Keratinocyte (primary cell): ENCODE measurements at regions not wholly inside any gene's neighbourhood (a gene's known extent, or its start where the extent isn't known, plus 50 kb on each side); places are given as distances from the start of the nearest gene placed in this dataset.
"Not testable (repeated sequence)": the region's sequence is repeated elsewhere in the genome, so short reads cannot be mapped to it uniquely, and the experiment has no call there.

ENCODE experiments used
- DNase-seq: peaks from one replicate; pipeline ENCODE4 v3.0.0-alpha.2; 2011; ENCODE audit warnings: low read depth, missing footprints, low spot score
- FAIRE-seq: peaks from 2 replicates; lab custom pipeline; 2011; peaks lifted over from hg19 to GRCh38; lab: Jason Lieb, UNC
- H2AFZ ChIP-seq: 2 replicates; pipeline ENCODE4 v1.6.0; 2012; ENCODE audit warnings: low read length, control low read depth, inconsistent platforms; ENCODE audit not compliant: control insufficient read depth
- H3K27ac ChIP-seq: 2 replicates; pipeline ENCODE4 v1.5.1; 2011; ENCODE audit warnings: low read length; ENCODE audit not compliant: control insufficient read depth, insufficient read depth
- H3K27me3 ChIP-seq: 3 replicates; pipeline ENCODE4 v1.6.0; 2011; ENCODE audit warnings: low read length; ENCODE audit not compliant: control insufficient read depth, insufficient read depth; ENCODE audit errors: extremely low read depth
- H3K36me3 ChIP-seq, 2 experiments: 2 replicates in 1 of 2; 3 replicates in 1 of 2; pipeline ENCODE4 v1.5.1; 2011; ENCODE audit warnings: low read length in 2 of 2, mild to moderate bottlenecking in 1 of 2; ENCODE audit not compliant: control insufficient read depth in 2 of 2, insufficient read depth in 2 of 2; ENCODE audit errors: extremely low read depth in 1 of 2
- H3K4me1 ChIP-seq: 3 replicates; pipeline ENCODE4 v1.5.1; 2011; ENCODE audit warnings: low read length; ENCODE audit not compliant: control insufficient read depth, insufficient read depth; ENCODE audit errors: extremely low read depth
- H3K4me2 ChIP-seq: 3 replicates; pipeline ENCODE4 v1.6.0; 2011; ENCODE audit warnings: low read depth, low read length; ENCODE audit not compliant: control insufficient read depth, insufficient read depth; ENCODE audit errors: extremely low read depth
- H3K4me3 ChIP-seq, 3 experiments: fragments of 200-600 bp in 1 of 3; sonication (generic) in 1 of 3; 2 replicates in 2 of 3; 3 replicates in 1 of 3; pipeline ENCODE4 v1.5.1; 2011 to 2016; ENCODE audit warnings: low read length in 3 of 3, mild to moderate bottlenecking in 3 of 3, control low read depth in 2 of 3, inconsistent platforms in 1 of 3, low read depth in 1 of 3, mixed read lengths in 1 of 3, mixed run types in 1 of 3, moderate library complexity in 1 of 3; ENCODE audit not compliant: control insufficient read depth in 2 of 3, insufficient read depth in 2 of 3; ENCODE audit errors: extremely low read depth in 1 of 3
- H3K79me2 ChIP-seq: 2 replicates; pipeline ENCODE4 v1.6.0; 2012; ENCODE audit warnings: low read length; ENCODE audit not compliant: control insufficient read depth, insufficient read depth
- H3K9ac ChIP-seq: 3 replicates; pipeline ENCODE4 v1.6.0; 2011; ENCODE audit warnings: low read length; ENCODE audit not compliant: control insufficient read depth, insufficient read depth; ENCODE audit errors: extremely low read depth
- H3K9me1 ChIP-seq: 3 replicates; pipeline ENCODE4 v1.6.0; 2011; ENCODE audit warnings: low read length; ENCODE audit not compliant: control insufficient read depth, insufficient read depth; ENCODE audit errors: extremely low read depth
- H3K9me3 ChIP-seq: 2 replicates; pipeline ENCODE4 v1.5.1; 2012; ENCODE audit warnings: low read depth, low read length; ENCODE audit not compliant: control insufficient read depth
- H4K20me1 ChIP-seq: 3 replicates; pipeline ENCODE4 v1.6.0; 2011; ENCODE audit warnings: low read length; ENCODE audit not compliant: control insufficient read depth, insufficient read depth; ENCODE audit errors: extremely low read depth
- CTCF ChIP-seq, 3 experiments: IDR thresholded peaks in 1 of 3; conservative IDR thresholded peaks in 1 of 3; optimal IDR thresholded peaks in 1 of 3; 2 replicates in 2 of 3; 3 replicates in 1 of 3; pipeline versions ENCODE3 to v1.5.1; 2011; ENCODE audit warnings: low read length in 3 of 3, mild to moderate bottlenecking in 3 of 3, moderate library complexity in 2 of 3, control low read depth in 1 of 3, inconsistent platforms in 1 of 3; ENCODE audit not compliant: insufficient read depth in 2 of 3; ENCODE audit errors: extremely low read depth in 1 of 3
- EZH2 ChIP-seq: IDR thresholded peaks from one replicate; pipeline ENCODE4 v1.6.1; 2012; ENCODE audit warnings: inconsistent platforms, mild to moderate bottlenecking, low read length, moderate library complexity
- dilution Hi-C: fragments of 300-500 bp; cut with MboI; formaldehyde crosslinking; loops from one replicate; pipeline ENCODE4 v1.7.0; 2020; ENCODE audit warnings: low sequenced_read_pairs; ENCODE audit not compliant: extremely low pct_ligation_motif_present

- TF ChIP-seq CTCF (optimal IDR thresholded peaks at IDR 0.05 in 1 of 3, IDR thresholded peaks at IDR 0.05 in 1 of 3, conservative IDR thresholded peaks at IDR 0.05 in 1 of 3; ENCODE audit: extremely low read depth in 1 of 3, insufficient read depth in 2 of 3, low read length in 3 of 3) (no peak), EZH2 (no peak)
- H3K4me2 ChIP-seq, result no peak overlapping the region
- dilution Hi-C loops, result no loop called here
Observed at GRCh38 chr4:57726154-57726553, 616.0 kb upstream of the IGFBP7 start.

GRCh38 chr4:57719456-57719855 lies 609.3 kb upstream of the IGFBP7 start:
- Histone ChIP-seq H4K20me1 (no peaks in the 10 kb centered on the region), H3K36me3 (no peaks in the 10 kb centered on the region), H3K4me2 (no peak overlapping the region), H3K4me1 (no peaks in the 10 kb centered on the region), H2AFZ (no peak overlapping the region), H3K79me2 (no peaks in the 10 kb centered on the region), H3K27ac (no peak overlapping the region), H3K9me3 (no peaks in the 10 kb centered on the region), H3K4me3 (no peak overlapping the region), H3K9me1 (no peaks in the 10 kb centered on the region), H3K27me3 (no peaks in the 10 kb centered on the region), H3K9ac (no peak overlapping the region)
- DNase-seq (no peak), FAIRE-seq (no peak)
- TF ChIP-seq EZH2 (no peak), CTCF (optimal IDR thresholded peaks at IDR 0.05 in 1 of 3, IDR thresholded peaks at IDR 0.05 in 1 of 3, conservative IDR thresholded peaks at IDR 0.05 in 1 of 3; ENCODE audit: extremely low read depth in 1 of 3, insufficient read depth in 2 of 3, low read length in 3 of 3) (no peak)
- dilution Hi-C loops, result no loop called here

More at GRCh38 chr4:57726154-57726553, 616.0 kb upstream of the IGFBP7 start:
- H3K79me2 ChIP-seq, result no peaks in the 10 kb centered on the region
- no peak overlapping the region for H3K9ac ChIP-seq
- no peaks in the 10 kb centered on the region for H3K4me1 ChIP-seq
- no peak for FAIRE-seq
- H2AFZ ChIP-seq, result no peak overlapping the region
- H4K20me1 ChIP-seq, result no peaks in the 10 kb centered on the region
- no peaks in the 10 kb centered on the region for H3K27me3 ChIP-seq
- H3K9me1 ChIP-seq, result no peaks in the 10 kb centered on the region
- H3K27ac ChIP-seq, result no peak overlapping the region
- H3K36me3 ChIP-seq, result no peaks in the 10 kb centered on the region
- H3K9me3 ChIP-seq, result no peaks in the 10 kb centered on the region
- no peak for DNase-seq
- H3K4me3 ChIP-seq, result no peak overlapping the region

- not testable (repeated sequence) for FAIRE-seq, H3K4me1 ChIP-seq, H3K79me2 ChIP-seq
Observed at GRCh38 chr4:57714313-57714712, 604.1 kb upstream of the IGFBP7 start.

More at GRCh38 chr4:57714313-57714712, 604.1 kb upstream of the IGFBP7 start:
- DNase-seq, H4K20me1 ChIP-seq, dilution Hi-C loops, H3K9ac ChIP-seq, H3K27ac ChIP-seq, H3K36me3 ChIP-seq, H3K27me3 ChIP-seq, H3K9me1 ChIP-seq, H2AFZ ChIP-seq, H3K4me2 ChIP-seq, H3K9me3 ChIP-seq, H3K4me3 ChIP-seq: not testable (repeated sequence)
